Gastrocnemius medialis (tissue), 4 donors: ENCODE measurements at regions not wholly inside any gene's neighbourhood (a gene's known extent, or its start where the extent isn't known, plus 50 kb on each side); places are given as distances from the start of the nearest gene placed in this dataset.

Experiments used
- POLR2A ChIP-seq, 2 donors: fragments of 450-650 bp; IDR thresholded peaks; one replicate each; pipeline ENCODE4 v1.6.1; 2017; ENCODE audit warnings: antibody characterized with exemption in 2 of 2, mild to moderate bottlenecking in 2 of 2, moderate library complexity in 2 of 2
- TF ChIP-seq, protein P1 (sequence below), 5 experiments: fragments of 450-650 bp in 3 of 5; fragments of 200-600 bp in 2 of 5; sonication (generic) in 2 of 5; IDR thresholded peaks in 4 of 5; conservative IDR thresholded peaks in 1 of 5; 1 replicate in 4 of 5; 2 replicates in 1 of 5; pipeline ENCODE4 v1.5.1; 2016 to 2019; ENCODE audit warnings: antibody characterized with exemption in 5 of 5, mild to moderate bottlenecking in 3 of 5, moderate library complexity in 3 of 5

- TF ChIP-seq, protein P1, sequence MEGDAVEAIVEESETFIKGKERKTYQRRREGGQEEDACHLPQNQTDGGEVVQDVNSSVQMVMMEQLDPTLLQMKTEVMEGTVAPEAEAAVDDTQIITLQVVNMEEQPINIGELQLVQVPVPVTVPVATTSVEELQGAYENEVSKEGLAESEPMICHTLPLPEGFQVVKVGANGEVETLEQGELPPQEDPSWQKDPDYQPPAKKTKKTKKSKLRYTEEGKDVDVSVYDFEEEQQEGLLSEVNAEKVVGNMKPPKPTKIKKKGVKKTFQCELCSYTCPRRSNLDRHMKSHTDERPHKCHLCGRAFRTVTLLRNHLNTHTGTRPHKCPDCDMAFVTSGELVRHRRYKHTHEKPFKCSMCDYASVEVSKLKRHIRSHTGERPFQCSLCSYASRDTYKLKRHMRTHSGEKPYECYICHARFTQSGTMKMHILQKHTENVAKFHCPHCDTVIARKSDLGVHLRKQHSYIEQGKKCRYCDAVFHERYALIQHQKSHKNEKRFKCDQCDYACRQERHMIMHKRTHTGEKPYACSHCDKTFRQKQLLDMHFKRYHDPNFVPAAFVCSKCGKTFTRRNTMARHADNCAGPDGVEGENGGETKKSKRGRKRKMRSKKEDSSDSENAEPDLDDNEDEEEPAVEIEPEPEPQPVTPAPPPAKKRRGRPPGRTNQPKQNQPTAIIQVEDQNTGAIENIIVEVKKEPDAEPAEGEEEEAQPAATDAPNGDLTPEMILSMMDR (IDR thresholded peaks at IDR 0.05 in 4 of 5, conservative IDR thresholded peaks at IDR 0.05 in 1 of 5): no peak
- TF ChIP-seq POLR2A (IDR thresholded peaks at IDR 0.05): no peak
These were observed 150.8 kb upstream of the C11orf58 start for GRCh38 chr11:16587670-16588069.
